Prostate gland (tissue), 2 donors: ENCODE measurements at regions not wholly inside any gene's neighbourhood (a gene's known extent, or its start where the extent isn't known, plus 50 kb on each side); places are given as distances from the start of the nearest gene placed in this dataset.

Experiments
- POLR2A ChIP-seq: fragments of 450-650 bp; IDR thresholded peaks from one replicate; pipeline ENCODE4 v1.6.1; 2016; ENCODE audit warnings: antibody characterized with exemption, mild to moderate bottlenecking
- POLR2AphosphoS5 ChIP-seq: sonication (generic); formaldehyde crosslinking; IDR thresholded peaks from one replicate; pipeline ENCODE4 v1.6.1; 2017; ENCODE audit warnings: antibody characterized with exemption
- TF ChIP-seq, protein P1 (sequence below), 4 experiments: fragments of 200-600 bp in 2 of 4; fragments of 450-650 bp in 2 of 4; sonication (generic) in 2 of 4; IDR thresholded peaks; 1 replicate in 3 of 4; 2 replicates in 1 of 4; pipeline ENCODE4 v1.5.1; 2016 to 2019; ENCODE audit warnings: antibody characterized with exemption in 4 of 4, mild to moderate bottlenecking in 2 of 4, moderate library complexity in 2 of 4

DNA sequence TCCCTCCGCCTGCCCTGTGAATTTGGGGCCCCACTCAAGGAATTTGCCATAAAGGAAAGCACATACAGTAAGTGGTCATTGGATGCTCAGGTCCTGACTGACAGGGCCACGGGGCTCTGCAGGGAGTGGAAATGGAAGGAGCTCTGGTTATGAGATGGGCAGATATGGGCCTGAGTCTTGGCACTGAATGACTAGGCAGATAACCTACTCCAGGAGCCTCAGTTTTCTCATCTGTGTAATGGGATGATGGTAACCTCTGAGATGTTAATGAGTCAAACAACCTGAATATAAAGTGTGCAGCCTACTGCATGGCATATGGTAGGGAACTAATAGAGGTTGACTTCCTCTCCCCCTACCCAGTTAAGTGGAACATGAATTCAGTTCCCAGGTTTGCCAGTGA lies 56.4 kb upstream of the NAA20 start:
- TF ChIP-seq, protein P1, sequence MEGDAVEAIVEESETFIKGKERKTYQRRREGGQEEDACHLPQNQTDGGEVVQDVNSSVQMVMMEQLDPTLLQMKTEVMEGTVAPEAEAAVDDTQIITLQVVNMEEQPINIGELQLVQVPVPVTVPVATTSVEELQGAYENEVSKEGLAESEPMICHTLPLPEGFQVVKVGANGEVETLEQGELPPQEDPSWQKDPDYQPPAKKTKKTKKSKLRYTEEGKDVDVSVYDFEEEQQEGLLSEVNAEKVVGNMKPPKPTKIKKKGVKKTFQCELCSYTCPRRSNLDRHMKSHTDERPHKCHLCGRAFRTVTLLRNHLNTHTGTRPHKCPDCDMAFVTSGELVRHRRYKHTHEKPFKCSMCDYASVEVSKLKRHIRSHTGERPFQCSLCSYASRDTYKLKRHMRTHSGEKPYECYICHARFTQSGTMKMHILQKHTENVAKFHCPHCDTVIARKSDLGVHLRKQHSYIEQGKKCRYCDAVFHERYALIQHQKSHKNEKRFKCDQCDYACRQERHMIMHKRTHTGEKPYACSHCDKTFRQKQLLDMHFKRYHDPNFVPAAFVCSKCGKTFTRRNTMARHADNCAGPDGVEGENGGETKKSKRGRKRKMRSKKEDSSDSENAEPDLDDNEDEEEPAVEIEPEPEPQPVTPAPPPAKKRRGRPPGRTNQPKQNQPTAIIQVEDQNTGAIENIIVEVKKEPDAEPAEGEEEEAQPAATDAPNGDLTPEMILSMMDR (IDR thresholded peaks at IDR 0.05): no peak
- TF ChIP-seq POLR2AphosphoS5: no peak
- TF ChIP-seq POLR2A: no peak
